ENCODE measurements at regions not wholly inside any gene's neighbourhood (a gene's known extent, or its start where the extent isn't known, plus 50 kb on each side); places are given as distances from the start of the nearest gene placed in this dataset.

- Histone ChIP-seq H3F3A (ENCODE audit: low read depth) (no peaks in the 10 kb centered on the region), H3K9me3 (ENCODE audit: insufficient read depth, low read depth, low read length) (no peaks in the 10 kb centered on the region), H3K4me1 (ENCODE audit: insufficient read depth, low read length, poor library complexity, severe bottlenecking) (no peaks in the 10 kb centered on the region), H3K4me3 (ENCODE audit: low read length, poor library complexity, severe bottlenecking) (no peak overlapping the region), H3K4me2 (ENCODE audit: low read depth, low read length, poor library complexity, severe bottlenecking) (no peak overlapping the region), H3K36me3 (ENCODE audit: insufficient read depth, low read length) (no peaks in the 10 kb centered on the region), H3K9ac (ENCODE audit: low read depth, low read length, poor library complexity, severe bottlenecking) (no peak overlapping the region), H4K20me1 (ENCODE audit: insufficient read depth, low read length, poor library complexity, severe bottlenecking) (no peaks in the 10 kb centered on the region), H2AFZ (ENCODE audit: low read length) (no peak overlapping the region), H3K9me2 (replicated peaks; ENCODE audit: low read depth, low read length) (no peaks in the 10 kb centered on the region), H3K79me2 (ENCODE audit: insufficient read depth, low read length) (no peaks in the 10 kb centered on the region), H3K27me3 (ENCODE audit: insufficient read depth, low read length, poor library complexity, severe bottlenecking) (no peaks in the 10 kb centered on the region)
- TF ChIP-seq CTCF (conservative IDR thresholded peaks at IDR 0.05; ENCODE audit: low read length) (no peak), EZH2phosphoT487 (IDR thresholded peaks at IDR 0.05; ENCODE audit: borderline replicate concordance) (no peak)
Measured at GRCh38 chr5:91521785-91522184, 138.7 kb upstream of the ARRDC3 start.

- Histone ChIP-seq H3K9me2 (replicated peaks; ENCODE audit: low read depth, low read length) (no peaks in the 10 kb centered on the region), H3K79me2 (ENCODE audit: insufficient read depth, low read length) (no peaks in the 10 kb centered on the region), H4K20me1 (ENCODE audit: insufficient read depth, low read length, poor library complexity, severe bottlenecking) (no peaks in the 10 kb centered on the region), H3K9ac (ENCODE audit: low read depth, low read length, poor library complexity, severe bottlenecking) (no peak overlapping the region), H2AFZ (ENCODE audit: low read length) (no peak overlapping the region), H3K36me3 (ENCODE audit: insufficient read depth, low read length) (no peaks in the 10 kb centered on the region), H3K4me3 (ENCODE audit: low read length, poor library complexity, severe bottlenecking) (no peak overlapping the region), H3K4me2 (ENCODE audit: low read depth, low read length, poor library complexity, severe bottlenecking) (no peak overlapping the region), H3K27me3 (ENCODE audit: insufficient read depth, low read length, poor library complexity, severe bottlenecking) (no peaks in the 10 kb centered on the region), H3F3A (ENCODE audit: low read depth) (no peaks in the 10 kb centered on the region), H3K4me1 (ENCODE audit: insufficient read depth, low read length, poor library complexity, severe bottlenecking) (no peaks in the 10 kb centered on the region), H3K9me3 (ENCODE audit: insufficient read depth, low read depth, low read length) (no peaks in the 10 kb centered on the region)
- TF ChIP-seq CTCF (conservative IDR thresholded peaks at IDR 0.05; ENCODE audit: low read length) (no peak), EZH2phosphoT487 (IDR thresholded peaks at IDR 0.05; ENCODE audit: borderline replicate concordance) (no peak)
Measured at GRCh38 chr5:91521334-91521733, 138.2 kb upstream of the ARRDC3 start.

- H3K9me3 ChIP-seq (ENCODE audit: insufficient read depth, low read depth, low read length): no peaks in the 10 kb centered on the region
- no peaks in the 10 kb centered on the region for H3F3A ChIP-seq (ENCODE audit: low read depth)
- no peaks in the 10 kb centered on the region for H3K79me2 ChIP-seq (ENCODE audit: insufficient read depth, low read length)
- H3K9ac ChIP-seq (ENCODE audit: low read depth, low read length, poor library complexity, severe bottlenecking): no peak overlapping the region
- H3K4me3 ChIP-seq (ENCODE audit: low read length, poor library complexity, severe bottlenecking): no peak overlapping the region
- TF ChIP-seq CTCF (conservative IDR thresholded peaks at IDR 0.05; ENCODE audit: low read length): no peak
- TF ChIP-seq EZH2phosphoT487 (IDR thresholded peaks at IDR 0.05; ENCODE audit: borderline replicate concordance): no peak
- no peaks in the 10 kb centered on the region for H3K4me1 ChIP-seq (ENCODE audit: insufficient read depth, low read length, poor library complexity, severe bottlenecking)
- H2AFZ ChIP-seq (ENCODE audit: low read length): no peak overlapping the region
- H3K27me3 ChIP-seq (ENCODE audit: insufficient read depth, low read length, poor library complexity, severe bottlenecking): no peaks in the 10 kb centered on the region
- H3K9me2 ChIP-seq (replicated peaks; ENCODE audit: low read depth, low read length): no peaks in the 10 kb centered on the region
- H3K36me3 ChIP-seq (ENCODE audit: insufficient read depth, low read length): no peaks in the 10 kb centered on the region
- H4K20me1 ChIP-seq (ENCODE audit: insufficient read depth, low read length, poor library complexity, severe bottlenecking): no peaks in the 10 kb centered on the region
- H3K4me2 ChIP-seq (ENCODE audit: low read depth, low read length, poor library complexity, severe bottlenecking): no peak overlapping the region
Measured at GRCh38 chr5:91514400-91514799, 131.3 kb upstream of the ARRDC3 start.

Data from Loucy (cell line).